MM.1S (cell line): ENCODE measurements at regions not wholly inside any gene's neighbourhood (a gene's known extent, or its start where the extent isn't known, plus 50 kb on each side); places are given as distances from the start of the nearest gene placed in this dataset.

Source experiments
- DNase-seq: peaks from one replicate; pipeline ENCODE4 v3.0.0-alpha.2; 2015
- H2AFZ ChIP-seq: fragments of 300-600 bp; sonication (generic); 2 replicates; pipeline ENCODE4 v1.6.0; 2016; ENCODE audit warnings: antibody characterized with exemption, low read length
- H3F3A ChIP-seq: fragments of 300-600 bp; sonication (generic); 2 replicates; pipeline ENCODE4 v1.6.1; 2016; ENCODE audit warnings: mild to moderate bottlenecking, antibody characterized with exemption, low read length, moderate library complexity, mixed read lengths; ENCODE audit not compliant: insufficient read depth
- H3K27ac ChIP-seq: fragments of 300-600 bp; sonication (generic); 2 replicates; pipeline ENCODE4 v1.5.1; 2016; ENCODE audit warnings: mild to moderate bottlenecking, low read length
- H3K27me3 ChIP-seq: fragments of 300-600 bp; sonication (generic); replicated peaks from 2 replicates; pipeline ENCODE4 v1.6.0; 2016; ENCODE audit warnings: low read length; ENCODE audit not compliant: insufficient read depth
- H3K36me3 ChIP-seq: fragments of 300-600 bp; sonication (generic); replicated peaks from 2 replicates; pipeline ENCODE4 v1.6.1; 2016; ENCODE audit warnings: mild to moderate bottlenecking, low read length, mixed read lengths; ENCODE audit not compliant: insufficient read depth
- H3K4me1 ChIP-seq: fragments of 300-600 bp; sonication (generic); 2 replicates; pipeline ENCODE4 v1.6.1; 2016; ENCODE audit warnings: low read length, mixed read lengths
- H3K4me2 ChIP-seq: fragments of 300-600 bp; sonication (generic); 2 replicates; pipeline ENCODE4 v1.6.0; 2016; ENCODE audit warnings: low read depth, low read length
- H3K4me3 ChIP-seq: fragments of 300-600 bp; sonication (generic); 2 replicates; pipeline ENCODE4 v1.5.1; 2016; ENCODE audit warnings: low read length, mixed read lengths
- H3K79me2 ChIP-seq: fragments of 300-600 bp; sonication (generic); 2 replicates; pipeline ENCODE4 v1.6.1; 2016; ENCODE audit warnings: mixed run types, low read length, mixed read lengths
- H3K9ac ChIP-seq: fragments of 300-600 bp; sonication (generic); 2 replicates; pipeline ENCODE4 v1.6.1; 2016; ENCODE audit warnings: low read length, mixed read lengths
- H3K9me2 ChIP-seq: fragments of 300-600 bp; sonication (generic); replicated peaks from 2 replicates; pipeline ENCODE4 v1.6.1; 2016; ENCODE audit warnings: mild to moderate bottlenecking, low read length, mixed read lengths; ENCODE audit not compliant: insufficient read depth
- H3K9me3 ChIP-seq: fragments of 300-600 bp; sonication (generic); replicated peaks from 2 replicates; pipeline ENCODE4 v1.6.1; 2016; ENCODE audit warnings: mild to moderate bottlenecking, low read length, mixed read lengths; ENCODE audit not compliant: insufficient read depth
- H4K20me1 ChIP-seq: fragments of 300-600 bp; sonication (generic); 2 replicates; pipeline ENCODE4 v1.6.1; 2016; ENCODE audit warnings: mild to moderate bottlenecking, low read length, moderate library complexity, mixed read lengths; ENCODE audit not compliant: insufficient read depth
- CTCF ChIP-seq: fragments of 300-600 bp; sonication (generic); IDR thresholded peaks from 2 replicates; pipeline ENCODE4 v1.5.1; 2016; ENCODE audit warnings: antibody characterized with exemption, low read length, mixed read lengths
- EZH2 ChIP-seq: fragments of 300-600 bp; sonication (generic); optimal IDR thresholded peaks from 2 replicates; pipeline ENCODE3; 2017; ENCODE audit warnings: low read depth, mild to moderate bottlenecking, antibody characterized with exemption, low read length, mixed read lengths
- EZH2phosphoT487 ChIP-seq: fragments of 300-600 bp; sonication (generic); IDR thresholded peaks from 2 replicates; pipeline ENCODE4 v1.6.1; 2018; ENCODE audit warnings: antibody characterized with exemption, low read length

GRCh38 chr11:26780376-26781085 lies 58.7 kb upstream of the SLC5A12 start:
- Histone ChIP-seq H3K4me1 (no peaks in the 10 kb centered on the region), H2AFZ (no peak overlapping the region), H3K4me3 (no peak overlapping the region), H3K36me3 (no peaks in the 10 kb centered on the region), H3K4me2 (no peak overlapping the region), H3K27me3 (no peaks in the 10 kb centered on the region), H3K27ac (no peak overlapping the region), H3F3A (no peaks in the 10 kb centered on the region), H3K9me2 (no peaks in the 10 kb centered on the region), H3K9ac (no peak overlapping the region), H3K9me3 (no peaks in the 10 kb centered on the region), H3K79me2 (no peaks in the 10 kb centered on the region), H4K20me1 (no peaks in the 10 kb centered on the region)
- no peak for DNase-seq
- no peak for TF ChIP-seq EZH2
- TF ChIP-seq CTCF = no peak
- no peak for TF ChIP-seq EZH2phosphoT487

GRCh38 chr11:26782220-26782965 lies 60.5 kb upstream of the SLC5A12 start:
- Histone ChIP-seq H3K27ac (no peak overlapping the region), H3K4me1 (no peaks in the 10 kb centered on the region), H3K9me2 (no peaks in the 10 kb centered on the region), H3K9me3 (no peaks in the 10 kb centered on the region), H2AFZ (no peak overlapping the region), H3K27me3 (no peaks in the 10 kb centered on the region), H3F3A (no peaks in the 10 kb centered on the region), H3K79me2 (no peaks in the 10 kb centered on the region), H3K4me3 (no peak overlapping the region), H3K36me3 (no peaks in the 10 kb centered on the region), H3K9ac (no peak overlapping the region), H3K4me2 (no peak overlapping the region), H4K20me1 (no peaks in the 10 kb centered on the region)
- DNase-seq = no peak
- TF ChIP-seq EZH2 (no peak), EZH2phosphoT487 (no peak), CTCF (no peak)

- Histone ChIP-seq H3K9me3 (no peaks in the 10 kb centered on the region), H2AFZ (no peak overlapping the region), H3K9ac (no peak overlapping the region), H3K4me1 (no peaks in the 10 kb centered on the region), H3K4me3 (no peak overlapping the region), H3K27me3 (no peaks in the 10 kb centered on the region), H3K9me2 (no peaks in the 10 kb centered on the region), H4K20me1 (no peaks in the 10 kb centered on the region), H3K36me3 (no peaks in the 10 kb centered on the region), H3K79me2 (no peaks in the 10 kb centered on the region), H3K27ac (no peak overlapping the region), H3F3A (no peaks in the 10 kb centered on the region), H3K4me2 (no peak overlapping the region)
- no peak for DNase-seq
- no peak for TF ChIP-seq EZH2phosphoT487
- TF ChIP-seq EZH2 = no peak
- TF ChIP-seq CTCF = no peak
Observed at GRCh38 chr11:26783997-26784396, 62.1 kb upstream of the SLC5A12 start.
